KOPT-K1 (cell line): ENCODE measurements at regions not wholly inside any gene's neighbourhood (a gene's known extent, or its start where the extent isn't known, plus 50 kb on each side); places are given as distances from the start of the nearest gene placed in this dataset.

Source experiments
- H3K27ac ChIP-seq: fragments of 200-600 bp; sonication (generic); 2 replicates; pipeline ENCODE4 v1.5.1; 2016; ENCODE audit warnings: antibody characterized with exemption, mild to moderate bottlenecking, low read depth, low read length; ENCODE audit not compliant: poor library complexity, severe bottlenecking
- H3K36me3 ChIP-seq: fragments of 200-600 bp; sonication (generic); 2 replicates; pipeline ENCODE4 v1.5.1; 2017; ENCODE audit warnings: antibody characterized with exemption, mild to moderate bottlenecking, low read length, moderate library complexity; ENCODE audit not compliant: insufficient read depth
- H3K9me3 ChIP-seq: fragments of 200-600 bp; sonication (generic); 2 replicates; pipeline ENCODE4 v1.5.1; 2017; ENCODE audit warnings: antibody characterized with exemption, low read length, mild to moderate bottlenecking; ENCODE audit not compliant: insufficient read depth, poor library complexity, severe bottlenecking

- Histone ChIP-seq H3K36me3 (no peaks in the 10 kb centered on the region), H3K9me3 (no peaks in the 10 kb centered on the region), H3K27ac (no peak overlapping the region)
Observed at GRCh38 chr2:129895526-129896082, 83.9 kb upstream of the RAB6C start.

- no peaks in the 10 kb centered on the region for H3K36me3 ChIP-seq
- H3K9me3 ChIP-seq = no peaks in the 10 kb centered on the region
- H3K27ac ChIP-seq = no peak overlapping the region
Observed at GRCh38 chr2:129896226-129897100, 83.0 kb upstream of the RAB6C start.

- H3K36me3 ChIP-seq = no peaks in the 10 kb centered on the region
- H3K9me3 ChIP-seq = no peaks in the 10 kb centered on the region
- H3K27ac ChIP-seq = no peak overlapping the region
Observed at GRCh38 chr2:129901754-129902415, 77.6 kb upstream of the RAB6C start.

- H3K9me3 ChIP-seq = no peaks in the 10 kb centered on the region
- no peaks in the 10 kb centered on the region for H3K36me3 ChIP-seq
- H3K27ac ChIP-seq = no peak overlapping the region
Observed at GRCh38 chr2:129902731-129903585, 76.5 kb upstream of the RAB6C start.

GRCh38 chr2:129903586-129904425 is 75.7 kb upstream of the RAB6C start:
- Histone ChIP-seq H3K27ac (no peak overlapping the region), H3K36me3 (no peaks in the 10 kb centered on the region), H3K9me3 (no peaks in the 10 kb centered on the region)

GRCh38 chr2:129904532-129905446 is 74.7 kb upstream of the RAB6C start:
- Histone ChIP-seq H3K9me3 (no peaks in the 10 kb centered on the region), H3K27ac (no peak overlapping the region)

GRCh38 chr2:129905664-129906081 is 73.8 kb upstream of the RAB6C start:
- Histone ChIP-seq H3K9me3 (no peaks in the 10 kb centered on the region), H3K36me3 (no peaks in the 10 kb centered on the region), H3K27ac (no peak overlapping the region)

More at GRCh38 chr2:129904532-129905446, 74.7 kb upstream of the RAB6C start:
- H3K36me3 ChIP-seq = no peaks in the 10 kb centered on the region

GRCh38 chr2:129906139-129906860 is 73.2 kb upstream of the RAB6C start:
- no peak overlapping the region for H3K27ac ChIP-seq
- no peaks in the 10 kb centered on the region for H3K9me3 ChIP-seq
- H3K36me3 ChIP-seq = no peaks in the 10 kb centered on the region

GRCh38 chr2:129906861-129907235 is 72.6 kb upstream of the RAB6C start:
- no peak overlapping the region for H3K27ac ChIP-seq
- no peaks in the 10 kb centered on the region for H3K9me3 ChIP-seq
- no peaks in the 10 kb centered on the region for H3K36me3 ChIP-seq

- H3K36me3 ChIP-seq = no peaks in the 10 kb centered on the region
- H3K9me3 ChIP-seq = no peaks in the 10 kb centered on the region
- no peak overlapping the region for H3K27ac ChIP-seq
Observed at GRCh38 chr2:129907256-129907998, 72.0 kb upstream of the RAB6C start.

- no peak overlapping the region for H3K27ac ChIP-seq
- no peaks in the 10 kb centered on the region for H3K36me3 ChIP-seq
- H3K9me3 ChIP-seq = no peaks in the 10 kb centered on the region
Observed at GRCh38 chr2:129908721-129909373, 70.6 kb upstream of the RAB6C start.
